Memory B cell (primary cell): ENCODE measurements at regions not wholly inside any gene's neighbourhood (a gene's known extent, or its start where the extent isn't known, plus 50 kb on each side); places are given as distances from the start of the nearest gene placed in this dataset.

Source experiments
- ATAC-seq: fragments of 150-1000 bp; cut with Tn5 transposase; 2 replicates; pipeline ENCODE4 v1.10.0; 2021; ENCODE audit warnings: low read depth, mild to moderate bottlenecking, moderate library complexity
- DNase-seq, 2 donors: peaks; one replicate each; pipeline ENCODE4 v3.0.0; 2022; ENCODE audit warnings: low spot score in 2 of 2
- H3K27ac Mint-ChIP-seq: one replicate; pipeline ENCODE4 v1.8.0; 2022; ENCODE audit warnings: mild to moderate bottlenecking, moderate library complexity, mixed read lengths
- H3K27me3 Mint-ChIP-seq: one replicate; pipeline ENCODE4 v1.8.0; 2022; ENCODE audit warnings: mixed read lengths
- H3K36me3 Mint-ChIP-seq: one replicate; pipeline ENCODE4 v1.8.0; 2022; ENCODE audit warnings: mild to moderate bottlenecking, mixed read lengths
- H3K4me1 Mint-ChIP-seq: one replicate; pipeline ENCODE4 v1.8.0; 2022; ENCODE audit warnings: mixed read lengths
- H3K4me3 Mint-ChIP-seq: one replicate; pipeline ENCODE4 v1.8.0; 2022; ENCODE audit warnings: mild to moderate bottlenecking, moderate library complexity, mixed read lengths
- H3K9me3 Mint-ChIP-seq: one replicate; pipeline ENCODE4 v1.8.0; 2022; ENCODE audit warnings: mixed read lengths

DNA sequence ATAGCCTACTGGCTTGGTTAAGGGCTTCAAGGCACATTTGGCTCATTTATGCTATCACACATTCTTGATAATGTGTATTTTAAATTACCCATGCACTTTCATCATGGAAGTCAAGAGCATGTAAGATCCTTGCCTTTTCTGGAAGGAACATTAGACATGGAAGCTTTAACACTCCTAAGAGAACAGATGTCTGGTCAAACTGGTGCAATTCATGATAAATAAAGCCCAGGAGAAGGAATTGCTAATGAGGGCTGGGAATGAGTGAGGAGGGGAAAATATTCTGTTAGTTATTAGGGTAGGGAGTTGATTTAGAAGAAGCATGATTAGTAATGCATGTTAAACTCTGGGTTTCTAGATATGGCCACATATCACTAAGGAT is 688.6 kb upstream of the CITED2 start:
- DNase-seq (no peak), ATAC-seq (no peak)
- peaks cover 1% of the 10 kb centered on the region for H3K9me3 Mint-ChIP-seq
- no peak overlapping the region for H3K27ac Mint-ChIP-seq
- peaks cover 1% of the 10 kb centered on the region for H3K36me3 Mint-ChIP-seq
- H3K4me1 Mint-ChIP-seq: no peaks in the 10 kb centered on the region
- no peak overlapping the region for H3K4me3 Mint-ChIP-seq
- peaks cover 4% of the 10 kb centered on the region for H3K27me3 Mint-ChIP-seq

DNA sequence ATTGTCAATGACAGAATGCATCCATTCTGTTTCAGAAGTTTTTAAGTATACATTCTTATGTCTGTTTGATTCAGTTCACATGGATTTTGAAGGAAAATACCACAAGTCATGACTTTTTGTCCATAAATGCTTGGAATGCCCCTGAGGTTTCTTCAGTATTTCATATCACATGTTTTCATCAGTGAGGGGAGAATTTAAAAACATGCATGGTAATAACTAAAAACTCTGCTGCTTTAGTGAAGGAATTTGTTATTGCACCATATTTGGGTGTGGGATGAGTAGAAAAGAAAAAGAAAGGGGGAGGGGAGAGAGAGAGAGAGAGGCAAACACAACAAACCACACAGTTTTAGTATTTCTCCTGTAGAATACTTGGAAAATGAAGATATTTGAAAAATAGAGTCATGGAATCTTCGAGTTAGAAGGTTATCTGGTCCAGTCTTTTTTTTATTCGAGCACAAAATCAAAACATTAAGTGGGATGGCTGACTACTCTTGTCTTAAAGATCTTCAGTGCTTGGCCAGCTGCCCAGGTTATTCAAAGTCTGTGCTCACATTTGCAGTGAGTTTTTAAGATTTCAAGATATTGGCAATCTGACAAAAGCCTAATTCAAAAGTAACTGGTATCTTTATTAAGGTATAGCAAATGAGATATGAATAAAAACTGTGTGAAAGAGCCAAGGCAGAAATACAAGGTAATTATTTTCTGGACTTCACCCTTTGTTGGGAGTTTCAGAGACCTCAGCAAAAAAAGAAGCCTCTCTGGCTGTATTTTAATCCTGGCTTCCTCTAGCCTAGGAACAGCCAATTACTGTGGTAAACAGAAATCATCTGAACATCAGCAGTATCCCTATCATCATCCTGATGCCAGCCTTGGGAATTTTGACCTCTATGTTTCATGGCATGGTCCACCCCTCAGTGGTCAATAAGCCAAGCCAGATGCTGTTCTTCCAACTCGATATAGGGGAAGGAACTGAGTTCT is 687.9 kb upstream of the CITED2 start:
- Mint-ChIP-seq H3K27ac (no peak overlapping the region), H3K9me3 (peaks cover 1% of the 10 kb centered on the region), H3K27me3 (peaks cover 4% of the 10 kb centered on the region), H3K36me3 (peaks cover 1% of the 10 kb centered on the region), H3K4me3 (no peak overlapping the region), H3K4me1 (no peaks in the 10 kb centered on the region)
- DNase-seq (no peak), ATAC-seq (no peak)

DNA sequence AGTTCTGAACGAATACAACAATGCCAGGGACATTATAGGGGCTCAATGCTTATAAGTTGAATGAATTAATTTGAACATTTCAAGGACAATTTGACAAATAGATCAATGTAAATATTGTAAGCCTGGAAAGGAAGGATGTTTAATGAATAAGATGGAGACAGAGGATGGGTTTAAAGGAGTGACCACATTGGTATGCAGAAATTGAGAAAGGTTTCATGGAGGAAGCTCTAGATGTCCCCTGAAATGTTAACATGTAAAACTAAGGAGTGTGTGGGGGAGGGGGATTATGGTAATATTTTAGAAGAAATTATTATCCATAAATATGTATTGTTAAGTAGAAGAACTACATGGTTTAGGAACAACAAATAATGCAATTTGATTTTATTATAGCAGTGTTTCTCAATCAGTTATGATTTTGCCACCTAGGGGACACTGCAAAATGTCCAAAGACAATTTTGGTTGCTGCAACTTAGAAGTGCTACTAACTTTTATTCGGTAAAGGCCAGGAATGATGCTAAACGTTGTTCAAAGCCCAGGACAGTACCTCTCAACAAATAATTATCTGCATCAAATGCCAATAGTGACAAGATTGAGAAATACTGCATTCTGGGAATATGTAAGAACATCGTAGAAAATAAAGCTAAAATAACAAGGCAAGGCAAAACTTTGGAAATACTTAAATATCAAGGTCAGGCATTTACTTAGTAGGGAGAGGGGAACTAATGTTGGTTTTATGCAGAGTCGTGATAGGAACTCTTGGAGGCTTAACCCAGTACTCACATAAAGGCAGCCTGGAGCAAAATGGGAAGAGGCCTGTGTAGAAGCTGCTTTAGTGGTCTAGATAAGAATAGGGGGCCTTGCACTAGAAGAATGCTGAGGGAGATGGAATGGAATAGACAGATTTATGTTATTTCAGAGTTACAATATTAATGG is 686.9 kb upstream of the CITED2 start:
- H3K4me3 Mint-ChIP-seq: no peak overlapping the region
- H3K27ac Mint-ChIP-seq: no peak overlapping the region
- DNase-seq (no peak), ATAC-seq (no peak)
- H3K4me1 Mint-ChIP-seq: no peaks in the 10 kb centered on the region
- H3K36me3 Mint-ChIP-seq: peaks cover 1% of the 10 kb centered on the region
- peaks cover 6% of the 10 kb centered on the region for H3K27me3 Mint-ChIP-seq
- peaks cover 1% of the 10 kb centered on the region for H3K9me3 Mint-ChIP-seq

DNA sequence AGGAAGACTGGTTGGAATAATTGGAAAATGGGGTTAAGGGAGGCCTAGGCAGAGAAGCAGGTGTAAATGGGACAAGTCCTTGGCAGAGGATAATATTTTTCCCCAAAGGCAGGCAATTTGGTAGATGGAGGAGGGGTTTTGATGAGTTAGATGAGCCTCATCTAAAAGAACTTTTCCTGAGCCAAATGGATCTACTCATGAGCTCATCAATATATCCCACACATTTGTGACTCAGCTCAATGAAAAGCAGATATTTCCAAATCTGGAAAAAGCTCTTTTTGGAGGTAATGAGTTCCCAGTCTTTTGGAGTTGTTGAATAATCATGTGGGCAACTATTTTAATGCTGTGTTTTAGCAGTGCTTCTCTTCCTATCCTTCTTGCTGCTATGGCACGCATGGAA is 685.5 kb upstream of the CITED2 start:
- no peak overlapping the region for H3K27ac Mint-ChIP-seq
- ATAC-seq (no peak), DNase-seq (no peak)
- H3K9me3 Mint-ChIP-seq: peaks cover 1% of the 10 kb centered on the region
- H3K4me3 Mint-ChIP-seq: no peak overlapping the region
- peaks cover 1% of the 10 kb centered on the region for H3K36me3 Mint-ChIP-seq
- peaks cover 6% of the 10 kb centered on the region for H3K27me3 Mint-ChIP-seq
- no peaks in the 10 kb centered on the region for H3K4me1 Mint-ChIP-seq

DNA sequence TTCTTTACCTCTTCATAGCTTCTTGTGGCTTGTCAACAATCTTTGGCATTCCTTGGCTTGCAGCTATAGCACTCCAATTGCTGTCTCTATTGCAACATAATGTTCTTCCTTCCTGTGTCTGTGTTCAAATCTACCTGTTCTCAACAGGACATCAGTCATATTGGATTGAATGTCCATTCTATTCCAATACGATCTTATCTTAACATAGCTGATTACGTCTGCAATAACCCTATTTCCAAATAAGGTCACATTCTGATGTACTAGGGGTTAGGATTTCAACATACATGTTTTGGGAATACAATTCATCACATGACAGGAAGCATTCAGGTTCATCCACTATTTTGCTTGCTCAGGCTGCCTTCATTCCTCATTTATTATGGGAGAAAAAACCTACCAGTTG is 684.4 kb upstream of the CITED2 start:
- Mint-ChIP-seq H3K9me3 (peaks cover 1% of the 10 kb centered on the region), H3K4me3 (no peak overlapping the region), H3K36me3 (peaks cover 1% of the 10 kb centered on the region), H3K4me1 (no peaks in the 10 kb centered on the region), H3K27ac (no peak overlapping the region), H3K27me3 (peaks cover 4% of the 10 kb centered on the region)
- ATAC-seq (no peak), DNase-seq (no peak)

DNA sequence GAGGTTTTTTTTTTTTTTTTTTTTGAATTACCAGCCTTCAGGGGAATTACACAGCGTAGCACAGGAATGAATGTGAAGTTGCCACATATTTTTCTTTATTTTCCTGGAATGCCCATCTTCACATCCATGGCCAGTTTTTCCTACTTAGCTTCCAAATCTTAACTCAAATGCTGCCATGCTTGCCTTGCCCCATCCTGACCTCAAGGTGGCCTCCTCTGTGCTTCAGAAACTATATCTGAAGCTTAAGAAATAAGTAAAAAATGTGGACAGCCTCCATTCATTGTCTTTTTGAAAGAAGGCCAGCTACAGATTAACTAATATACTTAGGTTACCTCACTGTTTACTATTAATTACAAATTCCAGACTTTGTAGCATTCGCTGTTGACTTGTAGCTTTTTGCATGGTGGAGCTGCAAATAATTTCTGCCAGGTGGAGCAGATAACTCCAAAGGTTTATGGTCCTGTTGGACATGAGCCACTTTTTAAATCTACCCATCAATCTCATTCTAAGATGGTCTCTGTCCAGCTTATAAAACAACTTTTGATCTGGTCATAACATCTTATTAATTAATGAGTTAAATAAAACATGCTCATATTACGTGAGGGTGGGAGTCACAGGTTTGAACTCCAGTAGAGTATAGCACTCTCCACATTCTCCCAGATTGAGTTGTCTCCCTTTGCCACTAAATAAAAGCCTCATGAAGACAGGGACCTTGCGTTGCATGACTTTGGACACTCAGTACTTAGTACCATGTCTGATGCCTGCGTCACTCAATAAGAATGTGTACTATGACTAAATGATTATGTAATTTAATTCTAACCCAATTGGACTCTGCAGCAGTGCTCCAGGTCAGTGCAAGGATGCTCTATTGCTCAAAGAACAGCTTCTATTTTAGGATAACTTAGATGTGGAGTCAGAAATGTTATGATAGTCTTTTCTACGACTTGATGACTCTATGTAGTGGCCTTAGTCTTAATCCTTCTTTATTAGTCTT is 678.6 kb upstream of the CITED2 start:
- ATAC-seq: no peak
- DNase-seq: no peak
- Mint-ChIP-seq H3K4me1 (no peaks in the 10 kb centered on the region), H3K4me3 (no peak overlapping the region), H3K36me3 (no peaks in the 10 kb centered on the region), H3K9me3 (no peaks in the 10 kb centered on the region), H3K27me3 (peaks cover 2% of the 10 kb centered on the region), H3K27ac (no peak overlapping the region)

DNA sequence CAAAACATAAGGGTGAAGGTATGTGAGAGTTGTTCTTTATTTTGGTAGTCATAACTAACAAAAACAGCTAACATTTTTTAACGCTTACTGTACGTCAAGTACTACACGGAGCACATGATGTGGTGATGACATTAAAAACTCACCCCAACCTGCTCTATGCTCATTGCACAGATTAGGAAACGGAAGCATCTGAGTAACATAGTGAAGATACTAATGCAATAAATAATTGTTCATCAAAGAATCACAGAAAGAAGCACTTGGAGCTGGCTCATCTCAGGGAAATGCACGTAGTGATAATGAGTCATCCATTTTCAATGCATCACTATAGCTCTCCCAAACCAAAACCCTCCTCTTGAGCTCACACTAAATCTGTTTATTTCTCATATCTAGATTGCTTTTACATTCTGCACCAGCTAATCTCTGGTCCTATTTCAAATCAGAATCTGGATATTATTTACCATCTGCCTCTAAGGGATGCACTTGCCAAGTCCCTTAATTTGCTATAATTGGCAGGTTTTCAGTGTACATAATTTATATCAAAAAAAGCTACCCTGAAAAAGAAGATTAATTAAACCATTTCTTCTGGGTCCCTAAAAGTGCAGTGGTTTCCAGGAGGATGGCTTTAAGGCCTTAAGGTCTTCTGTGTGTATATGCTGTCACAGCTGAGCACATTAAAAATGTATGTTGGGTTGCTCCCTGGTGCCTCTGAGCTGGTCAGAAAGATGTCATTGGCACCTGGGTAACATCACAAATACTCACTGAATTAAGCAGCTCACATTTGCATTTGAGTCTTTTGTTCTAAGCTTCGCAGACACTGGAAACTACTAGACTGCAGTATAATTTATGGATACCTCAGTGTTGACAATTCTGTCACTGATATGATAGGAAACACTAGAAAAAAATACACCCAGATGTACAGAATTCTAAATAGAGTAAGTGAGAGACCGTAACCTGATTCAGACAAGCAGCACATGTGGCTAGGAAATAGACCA is 677.4 kb upstream of the CITED2 start:
- no peaks in the 10 kb centered on the region for H3K4me1 Mint-ChIP-seq
- no peak overlapping the region for H3K4me3 Mint-ChIP-seq
- H3K27ac Mint-ChIP-seq: no peak overlapping the region
- no peak for ATAC-seq
- no peaks in the 10 kb centered on the region for H3K36me3 Mint-ChIP-seq
- no peaks in the 10 kb centered on the region for H3K9me3 Mint-ChIP-seq
- peaks cover 2% of the 10 kb centered on the region for H3K27me3 Mint-ChIP-seq
- DNase-seq: no peak

DNA sequence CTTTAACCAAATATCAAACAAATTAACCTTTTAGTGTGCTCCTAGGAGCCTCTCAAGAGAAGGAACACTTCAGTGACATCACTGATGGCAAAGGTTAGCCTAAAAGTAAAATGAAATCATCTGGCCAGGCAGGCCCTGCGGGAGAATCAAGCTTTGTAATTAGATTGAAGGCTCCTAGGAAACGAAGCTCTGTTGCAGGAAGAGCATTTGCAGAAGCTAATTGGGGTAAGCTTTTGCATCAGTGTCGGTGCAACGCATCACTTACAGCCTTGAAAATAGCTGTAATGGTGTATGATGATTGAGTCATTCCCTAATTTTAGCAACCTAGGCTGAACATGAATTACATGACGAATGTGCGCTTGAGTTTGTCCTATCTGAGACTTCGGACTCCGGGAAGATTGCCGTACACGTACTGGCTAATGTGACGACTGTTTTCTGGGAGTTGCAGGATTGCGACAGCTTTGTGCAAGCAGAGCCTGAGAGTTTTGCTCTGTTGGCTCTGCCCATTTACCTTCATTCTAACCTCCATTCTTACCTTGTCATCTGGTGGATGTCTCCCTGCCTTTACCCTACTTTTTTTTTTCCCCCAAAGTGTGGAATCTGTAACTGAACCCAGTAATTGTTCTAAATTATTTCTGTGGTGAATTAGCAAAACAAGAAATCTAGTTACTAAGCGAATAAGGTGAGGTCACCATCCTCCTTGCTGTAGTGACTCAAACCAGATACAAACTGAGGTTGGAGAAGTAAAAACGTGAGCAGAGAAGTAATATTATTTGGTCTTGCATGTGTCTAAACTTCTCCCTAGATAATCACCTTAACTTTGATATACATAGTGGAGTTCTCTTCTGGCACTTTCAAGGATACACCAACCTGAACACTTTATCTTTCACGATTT is 675.9 kb upstream of the CITED2 start:
- ATAC-seq: no peak
- Mint-ChIP-seq H3K36me3 (no peaks in the 10 kb centered on the region), H3K9me3 (no peaks in the 10 kb centered on the region), H3K27ac (no peak overlapping the region), H3K27me3 (no peaks in the 10 kb centered on the region), H3K4me3 (no peak overlapping the region), H3K4me1 (no peaks in the 10 kb centered on the region)
- no peak for DNase-seq

DNA sequence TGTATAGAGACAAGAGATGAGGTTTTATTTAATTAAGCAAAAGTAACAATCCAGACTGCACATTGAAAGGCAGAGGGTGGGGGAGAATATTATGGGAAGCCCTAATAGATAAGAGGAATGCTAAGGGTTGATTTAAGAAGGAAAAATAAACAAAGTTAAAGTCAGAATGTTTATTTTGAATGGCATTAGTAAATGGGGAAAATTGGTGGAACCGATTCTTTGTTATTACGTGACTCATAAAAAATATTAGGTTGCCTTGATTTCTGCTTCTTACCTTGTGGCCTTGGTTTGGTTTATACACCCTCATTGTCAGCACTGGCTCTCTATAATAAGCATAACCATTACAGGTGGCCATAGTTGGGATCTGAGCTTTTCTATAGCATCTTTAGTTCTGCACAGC is 674.8 kb upstream of the CITED2 start:
- Mint-ChIP-seq H3K4me3 (no peak overlapping the region), H3K27me3 (no peaks in the 10 kb centered on the region), H3K9me3 (no peaks in the 10 kb centered on the region), H3K36me3 (no peaks in the 10 kb centered on the region), H3K4me1 (no peaks in the 10 kb centered on the region), H3K27ac (no peak overlapping the region)
- ATAC-seq (no peak), DNase-seq (no peak)

DNA sequence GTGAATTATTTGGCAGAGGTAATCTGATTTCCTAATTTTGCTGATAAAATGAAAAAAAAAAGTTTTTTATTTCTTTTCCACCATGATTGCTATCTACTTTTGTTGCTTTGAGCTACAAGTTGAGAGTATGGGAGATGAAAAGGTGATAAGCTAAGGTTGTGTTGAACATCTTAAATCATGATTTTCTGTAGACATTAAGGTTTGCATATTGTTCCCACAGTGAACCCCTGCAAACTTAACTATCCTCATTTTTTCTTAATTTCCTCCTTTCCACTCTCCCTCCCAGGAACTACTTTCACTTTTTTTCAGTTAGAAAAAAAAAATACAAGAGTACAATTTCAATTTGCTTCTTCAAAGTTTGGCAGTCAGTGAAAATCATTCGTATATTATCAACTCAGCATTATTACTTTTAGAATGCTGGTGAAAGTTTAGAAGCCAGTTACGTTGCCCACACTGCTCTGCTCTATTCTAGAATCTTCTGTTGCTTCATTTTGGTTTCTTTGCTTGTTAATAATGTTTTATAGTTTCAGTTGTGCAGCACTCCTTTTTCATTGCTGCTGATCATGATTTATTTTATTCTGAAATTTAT is 673.8 kb upstream of the CITED2 start:
- no peaks in the 10 kb centered on the region for H3K36me3 Mint-ChIP-seq
- no peak for ATAC-seq
- H3K9me3 Mint-ChIP-seq: no peaks in the 10 kb centered on the region

DNA sequence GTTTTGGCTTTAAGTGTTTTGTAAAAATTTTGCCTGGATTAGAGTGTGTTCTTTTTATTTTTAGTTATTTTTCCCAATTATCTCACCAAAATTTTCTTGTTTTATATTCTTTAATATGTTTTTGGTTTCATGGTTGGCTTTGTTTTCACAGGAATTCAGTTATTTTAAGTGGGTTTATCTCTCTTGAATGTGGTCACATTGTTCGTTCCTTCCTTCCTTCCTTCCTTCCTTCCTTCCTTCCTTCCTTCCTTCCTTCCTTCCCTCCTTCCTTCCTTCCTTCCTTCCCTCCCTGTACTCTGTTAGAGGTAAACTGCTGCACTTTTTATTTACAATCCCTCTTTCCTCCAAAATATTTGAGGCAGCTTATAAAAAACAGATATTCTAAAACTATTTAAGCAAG is 672.9 kb upstream of the CITED2 start:
- no peaks in the 10 kb centered on the region for H3K9me3 Mint-ChIP-seq
- H3K4me3 Mint-ChIP-seq: no peak overlapping the region
- H3K36me3 Mint-ChIP-seq: no peaks in the 10 kb centered on the region
- no peak overlapping the region for H3K27ac Mint-ChIP-seq
- DNase-seq (no peak), ATAC-seq (no peak)
- no peaks in the 10 kb centered on the region for H3K4me1 Mint-ChIP-seq
- H3K27me3 Mint-ChIP-seq: no peaks in the 10 kb centered on the region

More for the DNA sequence above, 673.8 kb upstream of the CITED2 start:
- no peak overlapping the region for H3K27ac Mint-ChIP-seq
- no peaks in the 10 kb centered on the region for H3K27me3 Mint-ChIP-seq
- no peak overlapping the region for H3K4me3 Mint-ChIP-seq
- no peaks in the 10 kb centered on the region for H3K4me1 Mint-ChIP-seq
- no peak for DNase-seq
